ENCODE measurements at regions not wholly inside any gene's neighbourhood (a gene's known extent, or its start where the extent isn't known, plus 50 kb on each side); places are given as distances from the start of the nearest gene placed in this dataset.
"Not testable (repeated sequence)": the region's sequence is repeated elsewhere in the genome, so short reads cannot be mapped to it uniquely, and the experiment has no call there.

- no peak overlapping the region for H3K4me3 ChIP-seq (ENCODE audit: low read depth, low read length)
- no peak for DNase-seq (ENCODE audit: low read depth)
- TF ChIP-seq MAX (IDR thresholded peaks at IDR 0.05; ENCODE audit: low read depth, low read length) (no peak), POLR2A (IDR thresholded peaks at IDR 0.05; ENCODE audit: extremely low read depth, insufficient read length) (no peak), MYC (IDR thresholded peaks at IDR 0.05; ENCODE audit: low read depth, low read length) (no peak), CTCF (IDR thresholded peaks at IDR 0.05; ENCODE audit: low read depth, low read length) (no peak)
These were observed 168.8 kb downstream of the BRD1 start for GRCh38 chr22:49658902-49659280.

GRCh38 chr22:49657974-49658590, 169.6 kb downstream of the BRD1 start:
- H3K4me3 ChIP-seq (ENCODE audit: low read depth, low read length): no peak overlapping the region
- DNase-seq (ENCODE audit: low read depth): no peak
- TF ChIP-seq POLR2A (IDR thresholded peaks at IDR 0.05; ENCODE audit: extremely low read depth, insufficient read length) (no peak), CTCF (IDR thresholded peaks at IDR 0.05; ENCODE audit: low read depth, low read length) (no peak), MAX (IDR thresholded peaks at IDR 0.05; ENCODE audit: low read depth, low read length) (no peak), MYC (IDR thresholded peaks at IDR 0.05; ENCODE audit: low read depth, low read length) (no peak)

- no peak overlapping the region for H3K4me3 ChIP-seq (ENCODE audit: low read depth, low read length)
- peak; percentile 30 for DNase-seq (ENCODE audit: low read depth)
- no peak for TF ChIP-seq POLR2A (IDR thresholded peaks at IDR 0.05; ENCODE audit: extremely low read depth, insufficient read length)
- TF ChIP-seq MAX (IDR thresholded peaks at IDR 0.05; ENCODE audit: low read depth, low read length): no peak
- no peak for TF ChIP-seq MYC (IDR thresholded peaks at IDR 0.05; ENCODE audit: low read depth, low read length)
- no peak for TF ChIP-seq CTCF (IDR thresholded peaks at IDR 0.05; ENCODE audit: low read depth, low read length)
These were observed 170.2 kb downstream of the BRD1 start for GRCh38 chr22:49657275-49657973.

- not testable (repeated sequence) for DNase-seq (ENCODE audit: low read depth); H3K4me3 ChIP-seq (ENCODE audit: low read depth, low read length)
These were observed 170.8 kb downstream of the BRD1 start for GRCh38 chr22:49656883-49657274.

GRCh38 chr22:49656291-49656851, 171.3 kb downstream of the BRD1 start:
- no peak overlapping the region for H3K4me3 ChIP-seq (ENCODE audit: low read depth, low read length)
- DNase-seq (ENCODE audit: low read depth): no peak
- TF ChIP-seq MYC (IDR thresholded peaks at IDR 0.05; ENCODE audit: low read depth, low read length): no peak
- TF ChIP-seq POLR2A (IDR thresholded peaks at IDR 0.05; ENCODE audit: extremely low read depth, insufficient read length): no peak
- no peak for TF ChIP-seq CTCF (IDR thresholded peaks at IDR 0.05; ENCODE audit: low read depth, low read length)
- no peak for TF ChIP-seq MAX (IDR thresholded peaks at IDR 0.05; ENCODE audit: low read depth, low read length)

GRCh38 chr22:49655168-49655812, 172.4 kb downstream of the BRD1 start:
- no peak overlapping the region for H3K4me3 ChIP-seq (ENCODE audit: low read depth, low read length)
- DNase-seq (ENCODE audit: low read depth): peak; percentile 15
- no peak for TF ChIP-seq POLR2A (IDR thresholded peaks at IDR 0.05; ENCODE audit: extremely low read depth, insufficient read length)
- no peak for TF ChIP-seq MAX (IDR thresholded peaks at IDR 0.05; ENCODE audit: low read depth, low read length)
- TF ChIP-seq CTCF (IDR thresholded peaks at IDR 0.05; ENCODE audit: low read depth, low read length): no peak
- TF ChIP-seq MYC (IDR thresholded peaks at IDR 0.05; ENCODE audit: low read depth, low read length): no peak

All from NB4 (cell line).